ENCODE measurements at regions not wholly inside any gene's neighbourhood (a gene's known extent, or its start where the extent isn't known, plus 50 kb on each side); places are given as distances from the start of the nearest gene placed in this dataset.
"Not testable (repeated sequence)": the region's sequence is repeated elsewhere in the genome, so short reads cannot be mapped to it uniquely, and the experiment has no call there.

GRCh38 chr12:20040184-20040583 is 328.2 kb upstream of the PDE3A start:
- H3K4me3 Mint-ChIP-seq: no peak overlapping the region
- no peak for DNase-seq
- H3K36me3 Mint-ChIP-seq (ENCODE audit: low read depth): no peaks in the 10 kb centered on the region
- H3K27ac Mint-ChIP-seq: no peak overlapping the region
- ChIA-PET CTCF (no interaction called here), POLR2A (no interaction called here)
- H3K9me3 Mint-ChIP-seq: no peaks in the 10 kb centered on the region
- H3K27me3 Mint-ChIP-seq: no peaks in the 10 kb centered on the region
- no peaks in the 10 kb centered on the region for H3K4me1 Mint-ChIP-seq

GRCh38 chr12:20040831-20041230 is 327.5 kb upstream of the PDE3A start:
- ChIA-PET CTCF (no interaction called here), POLR2A (no interaction called here)
- no peaks in the 10 kb centered on the region for H3K4me1 Mint-ChIP-seq
- H3K36me3 Mint-ChIP-seq (ENCODE audit: low read depth): no peaks in the 10 kb centered on the region
- no peaks in the 10 kb centered on the region for H3K27me3 Mint-ChIP-seq
- no peaks in the 10 kb centered on the region for H3K9me3 Mint-ChIP-seq
- H3K27ac Mint-ChIP-seq: no peak overlapping the region
- DNase-seq: no peak
- H3K4me3 Mint-ChIP-seq: no peak overlapping the region

GRCh38 chr12:20044351-20044750 is 324.0 kb upstream of the PDE3A start:
- Mint-ChIP-seq H3K9me3 (no peaks in the 10 kb centered on the region), H3K27me3 (no peaks in the 10 kb centered on the region), H3K27ac (no peak overlapping the region), H3K4me3 (no peak overlapping the region), H3K4me1 (no peaks in the 10 kb centered on the region), H3K36me3 (ENCODE audit: low read depth) (no peaks in the 10 kb centered on the region)
- ChIA-PET POLR2A (no interaction called here), CTCF (no interaction called here)
- DNase-seq: no peak

- H3K9me3 Mint-ChIP-seq: no peaks in the 10 kb centered on the region
- ChIA-PET POLR2A (no interaction called here), CTCF (no interaction called here)
- no peak for DNase-seq
- H3K4me1 Mint-ChIP-seq: no peaks in the 10 kb centered on the region
- H3K4me3 Mint-ChIP-seq: no peak overlapping the region
- H3K27ac Mint-ChIP-seq: no peak overlapping the region
- H3K36me3 Mint-ChIP-seq (ENCODE audit: low read depth): no peaks in the 10 kb centered on the region
- no peaks in the 10 kb centered on the region for H3K27me3 Mint-ChIP-seq
Observed at GRCh38 chr12:20044846-20045245, 323.5 kb upstream of the PDE3A start.

- Mint-ChIP-seq H3K36me3 (ENCODE audit: low read depth) (no peaks in the 10 kb centered on the region), H3K4me3 (no peak overlapping the region), H3K9me3 (no peaks in the 10 kb centered on the region), H3K27ac (no peak overlapping the region), H3K27me3 (no peaks in the 10 kb centered on the region), H3K4me1 (no peaks in the 10 kb centered on the region)
- POLR2A ChIA-PET: no interaction called here
- CTCF ChIA-PET: no interaction called here
- no peak for DNase-seq
Observed at GRCh38 chr12:20047901-20048300, 320.4 kb upstream of the PDE3A start.

DNA sequence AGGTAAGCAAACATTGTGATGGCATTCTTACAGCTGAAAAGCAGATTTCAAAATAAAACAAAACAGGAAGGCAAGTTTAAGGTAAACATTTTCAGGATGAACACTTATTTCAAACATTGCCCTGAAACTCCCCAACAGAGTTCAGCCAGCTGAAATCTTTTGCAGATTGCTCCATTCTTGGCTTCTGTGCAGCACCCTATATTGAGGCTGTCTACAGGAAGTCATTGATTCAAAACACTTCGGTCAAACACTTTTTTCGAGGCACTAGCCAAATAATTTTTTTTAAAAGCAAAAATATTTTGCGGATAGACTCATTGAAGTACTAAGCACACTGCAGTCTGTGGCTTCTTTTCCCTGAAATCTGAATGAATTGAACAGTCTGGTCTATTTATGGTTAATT is 318.1 kb upstream of the PDE3A start:
- Mint-ChIP-seq H3K36me3 (ENCODE audit: low read depth) (no peaks in the 10 kb centered on the region), H3K27ac (no peak overlapping the region), H3K27me3 (no peaks in the 10 kb centered on the region), H3K4me3 (no peak overlapping the region), H3K4me1 (no peaks in the 10 kb centered on the region), H3K9me3 (no peaks in the 10 kb centered on the region)
- CTCF ChIA-PET: no interaction called here
- no peak for DNase-seq
- POLR2A ChIA-PET: no interaction called here

GRCh38 chr12:20053782-20054181 is 314.6 kb upstream of the PDE3A start:
- H3K9me3 Mint-ChIP-seq: peaks cover 2% of the 10 kb centered on the region
- H3K4me1 Mint-ChIP-seq: no peaks in the 10 kb centered on the region
- no peaks in the 10 kb centered on the region for H3K36me3 Mint-ChIP-seq (ENCODE audit: low read depth)
- no peak overlapping the region for H3K27ac Mint-ChIP-seq
- ChIA-PET POLR2A (no interaction called here), CTCF (no interaction called here)
- H3K27me3 Mint-ChIP-seq: no peaks in the 10 kb centered on the region
- H3K4me3 Mint-ChIP-seq: no peak overlapping the region
- no peak for DNase-seq

- peaks cover 2% of the 10 kb centered on the region for H3K9me3 Mint-ChIP-seq
- no peak overlapping the region for H3K27ac Mint-ChIP-seq
- no peak overlapping the region for H3K4me3 Mint-ChIP-seq
- no peaks in the 10 kb centered on the region for H3K36me3 Mint-ChIP-seq (ENCODE audit: low read depth)
- no peak for DNase-seq
- no peaks in the 10 kb centered on the region for H3K4me1 Mint-ChIP-seq
- ChIA-PET CTCF (no interaction called here), POLR2A (no interaction called here)
- no peaks in the 10 kb centered on the region for H3K27me3 Mint-ChIP-seq
Observed at GRCh38 chr12:20055856-20056255, 312.5 kb upstream of the PDE3A start.

DNA sequence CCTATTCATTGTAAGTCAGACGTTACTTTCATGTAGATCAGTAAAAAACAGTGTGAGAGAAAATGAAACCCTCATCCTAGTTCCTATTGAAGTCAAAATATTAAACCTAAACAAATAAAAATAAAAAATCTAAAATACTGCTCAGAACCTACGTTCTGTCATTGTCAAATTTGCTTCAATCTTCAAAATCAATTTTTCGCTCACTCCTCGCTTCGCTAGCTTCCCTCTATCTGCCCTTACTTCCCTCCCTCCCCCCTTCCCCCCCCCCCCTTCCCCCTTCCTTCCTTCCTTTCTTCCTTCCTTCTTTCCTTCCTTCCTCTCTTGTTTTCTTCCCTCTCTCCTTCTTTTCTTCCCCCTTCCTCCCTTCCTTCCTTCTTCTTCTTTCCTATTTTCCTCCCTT is 310.9 kb upstream of the PDE3A start:
- POLR2A ChIA-PET: no interaction called here
- no peaks in the 10 kb centered on the region for H3K36me3 Mint-ChIP-seq (ENCODE audit: low read depth)
- H3K4me1 Mint-ChIP-seq: no peaks in the 10 kb centered on the region
- no peaks in the 10 kb centered on the region for H3K27me3 Mint-ChIP-seq
- no peak for DNase-seq
- H3K27ac Mint-ChIP-seq: no peak overlapping the region
- peaks cover 2% of the 10 kb centered on the region for H3K9me3 Mint-ChIP-seq
- no peak overlapping the region for H3K4me3 Mint-ChIP-seq
- CTCF ChIA-PET: no interaction called here

- CTCF ChIA-PET: no interaction called here
- H3K4me3 Mint-ChIP-seq: no peak overlapping the region
- no peaks in the 10 kb centered on the region for H3K9me3 Mint-ChIP-seq
- POLR2A ChIA-PET: no interaction called here
- no peak overlapping the region for H3K27ac Mint-ChIP-seq
- H3K4me1 Mint-ChIP-seq: no peaks in the 10 kb centered on the region
- H3K36me3 Mint-ChIP-seq (ENCODE audit: low read depth): no peaks in the 10 kb centered on the region
- DNase-seq: no peak
- H3K27me3 Mint-ChIP-seq: no peaks in the 10 kb centered on the region
Observed at GRCh38 chr12:20063116-20063515, 305.2 kb upstream of the PDE3A start.

GRCh38 chr12:20077618-20078017 is 290.7 kb upstream of the PDE3A start:
- no peak overlapping the region for H3K4me3 Mint-ChIP-seq
- H3K9me3 Mint-ChIP-seq: peaks cover 2% of the 10 kb centered on the region
- no peak overlapping the region for H3K27ac Mint-ChIP-seq
- DNase-seq: no peak
- H3K36me3 Mint-ChIP-seq (ENCODE audit: low read depth): no peaks in the 10 kb centered on the region
- no peaks in the 10 kb centered on the region for H3K4me1 Mint-ChIP-seq
- ChIA-PET CTCF (no interaction called here), POLR2A (no interaction called here)
- H3K27me3 Mint-ChIP-seq: no peaks in the 10 kb centered on the region

- Mint-ChIP-seq H3K36me3 (ENCODE audit: low read depth) (no peaks in the 10 kb centered on the region), H3K27me3 (no peaks in the 10 kb centered on the region), H3K27ac (no peak overlapping the region), H3K4me3 (no peak overlapping the region), H3K9me3 (peaks cover 6% of the 10 kb centered on the region), H3K4me1 (no peaks in the 10 kb centered on the region)
- ChIA-PET POLR2A (no interaction called here), CTCF (no interaction called here)
- DNase-seq: no peak
Observed at GRCh38 chr12:20089077-20089476, 279.3 kb upstream of the PDE3A start.

- CTCF ChIA-PET; H3K27me3 Mint-ChIP-seq; H3K4me3 Mint-ChIP-seq; H3K36me3 Mint-ChIP-seq (ENCODE audit: low read depth); H3K9me3 Mint-ChIP-seq; DNase-seq; POLR2A ChIA-PET; H3K27ac Mint-ChIP-seq; H3K4me1 Mint-ChIP-seq: not testable (repeated sequence)
Observed at GRCh38 chr12:20093190-20093810, 275.0 kb upstream of the PDE3A start.

- ChIA-PET CTCF (no interaction called here), POLR2A (no interaction called here)
- H3K9me3 Mint-ChIP-seq: peaks cover 2% of the 10 kb centered on the region
- no peak overlapping the region for H3K27ac Mint-ChIP-seq
- no peak overlapping the region for H3K4me3 Mint-ChIP-seq
- no peaks in the 10 kb centered on the region for H3K36me3 Mint-ChIP-seq (ENCODE audit: low read depth)
- H3K27me3 Mint-ChIP-seq: no peaks in the 10 kb centered on the region
- no peak for DNase-seq
- H3K4me1 Mint-ChIP-seq: no peaks in the 10 kb centered on the region
Observed at GRCh38 chr12:20096430-20096829, 271.9 kb upstream of the PDE3A start.

DNA sequence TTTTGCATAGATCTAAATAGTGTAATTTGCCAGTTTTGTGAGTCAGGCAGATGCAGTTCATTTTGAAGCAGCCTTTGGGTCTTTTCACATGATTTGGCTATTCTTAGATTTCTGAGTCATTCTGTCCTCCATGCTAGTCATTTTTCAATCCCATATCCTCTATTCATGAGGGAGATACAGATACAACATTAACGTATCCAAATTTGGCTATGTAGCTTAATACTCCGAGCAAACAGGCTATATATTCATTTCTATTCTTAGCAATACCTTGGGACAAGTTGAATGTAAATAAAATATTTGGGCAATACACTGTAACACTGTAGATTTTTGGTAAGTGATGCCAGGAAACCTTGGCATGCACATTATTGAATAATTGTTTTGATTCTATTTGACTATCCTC is 270.7 kb upstream of the PDE3A start:
- ChIA-PET CTCF (no interaction called here), POLR2A (no interaction called here)
- DNase-seq: no peak
- Mint-ChIP-seq H3K4me3 (no peak overlapping the region), H3K36me3 (ENCODE audit: low read depth) (no peaks in the 10 kb centered on the region), H3K4me1 (no peaks in the 10 kb centered on the region), H3K27me3 (no peaks in the 10 kb centered on the region), H3K27ac (no peak overlapping the region), H3K9me3 (peaks cover 2% of the 10 kb centered on the region)
